ENCODE measurements at regions not wholly inside any gene's neighbourhood (a gene's known extent, or its start where the extent isn't known, plus 50 kb on each side); places are given as distances from the start of the nearest gene placed in this dataset.

GRCh38 chr4:123250843-123251242 is 145.8 kb upstream of the SPRY1 start:
- no peak for TF ChIP-seq CTCF (IDR thresholded peaks at IDR 0.05; ENCODE audit: insufficient read depth, low read depth, low read length, missing control alignments)
- peak; percentile 55 for DNase-seq (ENCODE audit: low read depth)
- H3K4me3 ChIP-seq (ENCODE audit: low read length): no peak overlapping the region

GRCh38 chr4:123255971-123256370 is 140.6 kb upstream of the SPRY1 start:
- no peak for TF ChIP-seq CTCF (IDR thresholded peaks at IDR 0.05; ENCODE audit: insufficient read depth, low read depth, low read length, missing control alignments)
- DNase-seq (ENCODE audit: low read depth): no peak
- H3K4me3 ChIP-seq (ENCODE audit: low read length): no peak overlapping the region

- no peak for TF ChIP-seq CTCF (IDR thresholded peaks at IDR 0.05; ENCODE audit: insufficient read depth, low read depth, low read length, missing control alignments)
- no peak for DNase-seq (ENCODE audit: low read depth)
- no peak overlapping the region for H3K4me3 ChIP-seq (ENCODE audit: low read length)
Measured at GRCh38 chr4:123256901-123257300, 139.7 kb upstream of the SPRY1 start.

- DNase-seq (ENCODE audit: low read depth): no peak
- no peak for TF ChIP-seq CTCF (IDR thresholded peaks at IDR 0.05; ENCODE audit: insufficient read depth, low read depth, low read length, missing control alignments)
- no peak overlapping the region for H3K4me3 ChIP-seq (ENCODE audit: low read length)
Measured at GRCh38 chr4:123257591-123257990, 139.0 kb upstream of the SPRY1 start.

DNA sequence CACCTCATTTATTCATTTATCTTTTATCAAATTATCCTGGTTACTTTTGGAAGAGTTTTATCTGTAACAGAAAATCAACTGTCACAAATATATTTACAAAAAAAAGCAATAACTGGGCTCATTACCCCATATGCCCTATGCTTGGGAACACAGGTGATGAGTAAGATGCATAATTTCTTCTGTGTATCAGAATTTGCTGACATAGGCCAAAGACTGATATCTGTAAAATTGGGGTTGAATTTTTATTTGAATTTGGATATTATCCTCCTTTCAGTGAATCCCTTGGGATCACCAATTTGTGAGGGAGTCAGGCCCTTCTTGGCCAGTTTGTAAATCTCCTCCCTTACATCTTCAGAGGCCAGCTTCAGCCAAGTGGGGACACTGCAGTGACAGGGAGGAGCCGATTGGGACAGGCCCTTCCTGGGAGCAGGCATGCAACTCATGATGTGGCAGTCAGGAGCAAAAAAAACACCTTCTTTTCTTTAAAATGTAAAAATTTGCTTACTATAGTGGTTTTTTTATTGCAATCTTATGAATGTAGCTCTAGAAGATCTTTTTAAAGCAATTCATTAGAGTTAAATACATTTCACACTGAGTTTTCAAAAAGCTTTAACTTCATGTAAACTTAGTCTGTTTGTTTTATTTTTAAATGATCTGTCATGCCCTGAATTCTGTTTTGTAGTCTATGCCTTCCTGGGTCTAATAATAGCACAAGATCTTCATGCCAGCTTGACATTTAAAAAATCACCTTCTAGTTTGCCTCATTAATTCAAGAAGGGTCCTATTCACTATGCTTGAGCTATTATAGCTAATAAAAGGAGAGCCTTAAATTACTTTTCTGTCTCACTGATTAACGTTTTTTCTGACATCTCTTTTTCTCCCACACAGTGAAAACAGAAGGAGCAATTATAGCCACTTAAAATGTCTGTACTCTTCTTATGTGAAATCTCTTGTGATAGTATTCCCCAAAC is 136.6 kb upstream of the SPRY1 start:
- no peak for TF ChIP-seq CTCF (IDR thresholded peaks at IDR 0.05; ENCODE audit: insufficient read depth, low read depth, low read length, missing control alignments)
- DNase-seq (ENCODE audit: low read depth): no peak

GRCh38 chr4:123260653-123261052 is 135.9 kb upstream of the SPRY1 start:
- TF ChIP-seq CTCF (IDR thresholded peaks at IDR 0.05; ENCODE audit: insufficient read depth, low read depth, low read length, missing control alignments): no peak
- H3K4me3 ChIP-seq (ENCODE audit: low read length): no peak overlapping the region

More for the DNA sequence above, 136.6 kb upstream of the SPRY1 start:
- H3K4me3 ChIP-seq (ENCODE audit: low read length): no peak overlapping the region

More at GRCh38 chr4:123260653-123261052, 135.9 kb upstream of the SPRY1 start:
- DNase-seq (ENCODE audit: low read depth): no peak

Data from epithelial cell of esophagus (primary cell).